ENCODE measurements at regions not wholly inside any gene's neighbourhood (a gene's known extent, or its start where the extent isn't known, plus 50 kb on each side); places are given as distances from the start of the nearest gene placed in this dataset.

DNA sequence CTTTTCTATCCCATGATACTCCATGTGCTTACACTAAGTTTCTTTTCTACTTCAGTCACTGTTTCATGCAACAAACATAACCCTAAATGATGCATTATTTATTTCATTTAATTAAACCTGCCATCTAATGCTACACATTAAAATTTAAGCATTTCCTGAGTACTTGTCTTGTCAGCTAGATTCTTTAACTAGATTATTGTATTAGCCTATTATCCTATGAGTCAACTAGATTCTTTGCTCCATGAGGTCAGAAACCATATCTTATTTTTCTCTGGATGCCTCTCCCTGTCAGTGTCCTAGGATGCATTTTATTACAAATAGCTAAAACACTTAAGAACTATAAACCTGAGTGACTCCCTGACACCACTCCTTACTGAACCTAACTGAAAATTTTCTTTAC, 652.4 kb downstream of the SLC4A3 start:
- DNase-seq (ENCODE audit: low spot score) = no peak

DNA sequence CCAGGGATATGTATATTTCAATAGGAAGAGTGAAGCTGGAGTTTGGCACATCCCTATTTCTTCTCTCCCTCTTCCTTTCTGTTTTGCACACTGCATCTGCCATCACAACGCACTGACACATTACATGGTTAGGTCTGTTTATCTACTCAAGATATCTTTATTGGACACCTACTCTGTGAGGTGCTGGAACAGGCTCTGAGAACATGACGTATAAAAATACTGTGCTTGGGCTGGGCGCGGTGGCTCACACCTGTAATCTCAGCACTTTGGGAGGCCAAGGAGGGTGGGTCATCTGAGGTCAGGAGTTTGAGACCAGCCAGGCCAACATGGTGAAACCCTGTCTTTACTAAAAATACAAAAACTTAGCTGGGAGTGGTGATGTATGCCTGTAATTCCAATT, 653.3 kb downstream of the SLC4A3 start:
- DNase-seq (ENCODE audit: low spot score) = no peak

DNA sequence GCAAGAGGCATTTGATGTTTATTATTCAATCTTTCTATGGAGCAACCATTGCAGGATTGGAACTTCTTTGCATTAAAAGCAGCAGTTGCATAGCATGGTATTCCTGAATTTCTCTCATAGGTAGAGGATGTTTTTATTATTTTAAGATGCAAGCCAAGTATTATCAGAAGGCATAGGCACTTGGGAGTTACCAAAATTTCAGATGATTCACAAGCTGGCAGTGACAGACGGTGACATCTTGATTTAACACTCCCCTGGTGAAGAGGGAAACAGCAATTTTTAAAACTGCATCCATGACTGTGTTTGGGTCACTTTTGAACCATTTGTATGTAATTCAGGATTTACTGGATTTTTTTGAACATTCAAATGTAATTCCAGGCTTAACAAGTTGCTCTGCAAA, 654.3 kb downstream of the SLC4A3 start:
- no peak for DNase-seq (ENCODE audit: low spot score)

DNA sequence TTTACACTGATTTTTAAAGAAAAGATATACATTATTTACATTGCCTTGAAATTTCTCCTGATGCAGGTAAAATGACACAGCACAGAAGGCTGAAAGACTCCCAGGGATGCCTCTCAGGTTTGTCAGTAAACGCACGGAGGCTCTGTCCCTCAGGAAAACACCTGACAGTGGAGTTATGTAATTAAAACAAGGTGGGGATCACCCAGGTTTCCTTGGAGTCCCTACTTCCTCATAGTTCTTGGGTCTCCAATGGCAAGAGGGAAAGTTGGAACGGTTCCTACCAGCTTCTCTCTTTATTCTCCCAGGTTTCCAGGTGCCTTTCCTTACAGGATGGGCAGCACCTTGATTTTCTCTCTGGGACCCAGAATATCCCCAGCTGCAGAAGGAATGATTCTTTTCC, 654.8 kb downstream of the SLC4A3 start:
- no peak for DNase-seq (ENCODE audit: low spot score)

DNA sequence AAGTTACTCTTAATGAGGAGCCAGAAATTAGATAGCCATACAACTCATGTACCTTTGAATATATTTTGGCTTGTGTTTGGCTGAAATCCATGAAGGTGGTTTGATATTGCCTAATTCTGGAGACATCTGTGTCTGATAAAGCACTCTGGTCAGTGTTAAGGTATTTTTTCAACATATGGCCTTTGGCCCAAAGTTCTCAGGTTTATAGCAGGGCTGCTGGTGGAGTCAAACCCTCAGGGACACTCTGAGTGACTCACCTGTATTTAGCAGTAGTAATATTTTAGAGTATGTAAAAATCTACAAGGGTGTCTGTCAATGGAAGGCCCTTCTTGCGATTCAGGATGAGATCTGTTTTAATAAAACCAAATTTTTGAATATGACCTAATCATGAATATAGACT, 666.5 kb downstream of the SLC4A3 start:
- DNase-seq (ENCODE audit: low spot score) = no peak

DNA sequence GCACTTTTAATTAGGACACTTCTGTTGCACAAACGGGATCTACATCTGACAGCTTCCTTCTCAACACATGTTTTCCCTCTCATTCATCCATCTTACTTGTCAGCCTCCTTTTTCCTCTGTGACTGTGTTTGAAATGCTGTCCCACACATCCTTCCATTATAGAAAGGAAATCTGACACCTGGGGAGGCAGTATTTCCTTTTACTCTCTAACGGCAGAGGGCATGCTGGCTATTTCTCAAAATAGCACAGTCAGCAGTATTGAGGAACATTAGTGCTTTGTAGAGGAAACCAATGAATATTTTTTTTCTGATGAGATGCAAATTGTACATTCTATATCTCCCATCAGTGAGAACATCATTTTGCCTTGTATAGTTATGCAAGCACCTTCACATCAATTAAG, 668.7 kb downstream of the SLC4A3 start:
- DNase-seq (ENCODE audit: low spot score) = no peak

DNA sequence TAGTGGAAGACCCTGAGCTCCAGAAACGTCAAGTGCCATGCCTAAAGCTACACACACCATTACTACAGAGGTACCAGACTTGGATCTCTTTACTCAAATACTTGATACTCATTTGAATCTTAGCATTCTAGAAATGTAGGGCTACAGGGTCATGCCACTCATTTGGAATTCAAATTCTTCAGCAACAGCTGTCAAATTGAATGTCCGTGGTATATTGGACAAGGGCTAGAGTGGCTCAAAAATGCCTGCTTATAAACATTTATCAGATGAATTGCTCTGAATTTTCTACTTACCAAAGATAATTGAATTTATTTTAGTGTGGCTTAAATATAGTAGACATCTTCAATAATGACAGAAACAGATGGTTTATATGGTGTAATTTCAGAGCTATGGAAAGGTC, 669.7 kb downstream of the SLC4A3 start:
- DNase-seq (ENCODE audit: low spot score) = no peak

DNA sequence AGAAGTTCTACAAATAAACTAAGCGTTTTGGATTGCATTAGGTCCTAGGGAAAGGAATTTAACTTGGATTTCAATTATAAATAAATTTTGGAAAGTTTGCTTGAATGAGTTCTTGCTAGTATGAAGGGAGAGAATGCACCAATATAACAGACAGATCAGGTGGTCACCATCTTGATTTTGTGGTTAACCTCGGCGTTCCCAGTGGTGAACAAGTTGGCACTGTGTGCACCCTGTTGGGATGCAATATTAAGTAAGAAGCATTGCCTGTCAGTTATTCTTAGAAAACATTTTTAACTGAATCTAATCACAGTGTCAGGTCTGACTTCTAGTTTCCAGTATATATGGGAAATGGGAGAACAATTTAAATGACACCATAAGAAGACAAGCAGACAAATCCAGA, 673.4 kb downstream of the SLC4A3 start:
- no peak for DNase-seq (ENCODE audit: low spot score)

DNA sequence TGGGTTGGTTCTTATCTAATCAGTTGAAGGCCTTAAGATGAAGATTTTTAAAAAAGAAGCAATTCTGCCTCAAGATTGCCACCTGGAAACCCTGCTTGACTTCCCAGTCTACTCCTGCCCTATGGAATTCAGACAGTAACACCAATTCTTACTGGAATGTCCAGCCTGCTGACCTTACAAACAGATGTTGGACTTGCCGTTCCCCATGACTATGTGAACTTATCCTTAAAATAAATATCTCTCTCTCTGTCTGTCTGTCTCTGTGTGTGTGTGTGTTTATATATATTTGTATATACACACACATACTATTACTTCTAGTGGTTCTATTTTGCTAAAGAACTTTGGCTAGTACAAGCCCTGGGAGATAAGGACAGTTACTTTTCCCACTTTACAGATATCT, 675.3 kb downstream of the SLC4A3 start:
- DNase-seq (ENCODE audit: low spot score) = no peak

DNA sequence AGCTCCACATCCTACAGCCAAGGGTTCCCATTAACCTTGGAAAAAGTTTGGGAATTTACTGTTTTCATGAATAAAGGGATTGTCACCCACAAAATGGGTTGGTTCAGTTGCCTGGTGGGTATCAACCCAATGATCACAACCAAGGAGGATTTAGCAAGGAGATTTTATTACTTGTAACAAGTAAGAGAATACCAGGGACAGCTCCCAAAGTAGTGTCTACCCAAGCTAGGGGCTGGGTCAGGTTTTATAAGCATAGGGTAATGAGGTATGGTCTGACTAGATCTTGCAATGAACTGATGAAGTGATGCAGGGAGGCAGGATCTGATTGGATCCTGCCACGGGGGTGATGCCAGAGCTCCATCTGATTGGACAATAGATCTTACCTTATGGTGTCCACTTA, 681.8 kb downstream of the SLC4A3 start:
- no peak for DNase-seq (ENCODE audit: low spot score)

DNA sequence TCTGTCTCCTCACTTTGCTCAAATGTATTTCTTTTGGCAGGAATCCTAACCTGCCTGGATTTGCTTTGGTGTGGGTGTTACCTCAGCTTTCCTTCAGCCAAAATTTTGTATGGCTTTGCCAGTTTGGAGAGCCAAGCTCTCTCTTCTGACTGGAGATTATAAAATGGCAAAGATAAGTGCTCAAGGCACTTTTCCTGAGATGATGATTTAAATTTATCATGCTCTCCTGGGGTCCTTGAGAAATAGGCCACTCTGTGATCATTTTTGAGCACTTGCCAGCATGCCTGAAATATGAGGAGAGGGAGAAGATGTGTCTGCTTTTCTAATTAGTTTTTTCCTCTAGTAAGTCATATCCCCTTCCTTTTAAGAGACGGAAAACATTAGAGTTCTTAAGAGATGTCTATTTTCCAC, 683.0 kb downstream of the SLC4A3 start:
- no peak for DNase-seq (ENCODE audit: low spot score)

DNA sequence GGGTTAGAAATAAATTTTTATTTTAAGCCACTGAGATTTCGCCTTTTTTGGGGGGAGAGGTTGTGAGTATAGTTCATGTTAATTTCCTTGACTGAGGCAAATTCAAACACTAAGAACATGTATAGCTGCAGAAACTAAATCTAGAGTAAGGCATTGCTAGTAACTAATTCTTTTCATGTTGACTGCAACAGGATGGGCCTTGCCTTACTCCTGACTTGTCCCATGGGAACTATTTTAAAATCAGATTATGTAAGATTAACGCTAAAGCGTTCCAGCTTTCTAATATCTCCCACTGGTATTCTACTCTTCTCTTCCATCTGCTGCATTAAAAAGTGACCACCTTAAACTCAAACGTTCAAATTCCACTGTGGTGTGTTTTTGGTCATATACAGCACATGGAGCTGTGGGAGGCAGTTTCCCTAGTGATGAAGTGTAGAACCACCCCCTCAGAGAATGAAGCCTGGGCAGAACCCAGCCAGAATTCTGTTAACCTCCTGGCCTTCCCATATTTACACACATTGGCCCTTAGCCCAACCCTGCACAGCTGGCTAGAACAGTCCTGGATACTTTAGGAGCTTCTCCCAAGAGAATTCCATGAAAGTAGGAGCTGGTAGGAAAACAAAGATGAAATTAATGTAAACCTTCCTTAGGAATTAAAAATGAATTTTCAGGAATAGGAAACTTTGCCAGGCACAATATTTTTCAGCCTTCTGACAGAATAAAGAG, 687.8 kb downstream of the SLC4A3 start:
- no peak for DNase-seq (ENCODE audit: low spot score)

DNA sequence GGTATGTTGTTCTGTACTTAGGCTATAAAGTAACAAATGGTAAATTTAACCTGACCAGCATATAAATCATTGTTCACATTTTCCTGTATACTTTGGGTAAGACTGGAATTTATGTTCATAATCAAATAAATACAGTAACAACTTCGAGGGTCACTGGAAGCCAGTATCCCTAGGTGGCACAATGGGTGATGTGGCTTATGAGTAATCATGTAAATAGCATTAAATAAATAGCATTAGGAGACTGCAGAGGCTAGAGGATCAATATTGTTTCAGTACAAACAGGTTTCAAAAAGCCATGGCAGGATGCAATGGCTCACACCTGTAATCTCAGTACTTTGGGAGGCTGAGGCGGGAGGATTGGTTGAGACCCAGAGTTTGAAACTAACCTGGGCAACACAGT, 690.6 kb downstream of the SLC4A3 start:
- DNase-seq (ENCODE audit: low spot score) = no peak

DNA sequence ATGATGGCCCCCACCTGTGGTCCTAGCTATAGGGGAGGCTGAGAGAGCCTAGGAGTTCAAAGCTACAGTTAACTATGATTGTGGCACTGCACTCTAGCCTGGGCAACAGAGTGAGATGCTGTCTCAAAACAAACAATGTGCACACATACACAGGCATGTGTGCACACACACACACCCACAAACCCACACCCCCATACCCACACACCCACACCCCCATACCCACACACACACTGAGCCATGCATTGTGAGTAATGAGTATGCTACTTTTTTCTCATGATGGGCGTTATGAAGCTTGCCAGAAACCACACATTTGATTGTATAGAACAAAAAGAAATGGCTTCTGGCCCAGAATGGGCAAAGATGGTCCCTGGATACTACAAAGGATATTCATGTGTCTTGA, 691.1 kb downstream of the SLC4A3 start:
- DNase-seq (ENCODE audit: low spot score) = no peak

DNA sequence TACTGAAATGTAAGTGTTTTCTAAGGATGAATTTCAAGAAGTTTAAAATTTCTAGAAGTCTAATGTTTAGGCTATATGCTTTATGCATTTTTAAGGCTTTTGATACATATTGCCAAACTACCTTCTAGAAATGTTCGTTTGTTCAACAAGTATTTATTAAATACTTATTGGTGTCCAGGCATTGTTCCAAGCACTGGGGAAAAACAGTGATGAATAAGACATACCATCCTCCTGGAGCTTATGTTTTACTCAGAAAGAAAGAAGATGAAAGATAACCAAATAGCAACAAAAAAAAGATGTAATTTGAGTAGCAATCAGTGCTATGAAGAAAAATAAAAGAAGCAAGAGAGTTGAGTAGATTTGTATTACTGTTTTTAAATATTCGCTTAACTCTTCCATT, 692.9 kb downstream of the SLC4A3 start:
- no peak for DNase-seq (ENCODE audit: low spot score)

DNA sequence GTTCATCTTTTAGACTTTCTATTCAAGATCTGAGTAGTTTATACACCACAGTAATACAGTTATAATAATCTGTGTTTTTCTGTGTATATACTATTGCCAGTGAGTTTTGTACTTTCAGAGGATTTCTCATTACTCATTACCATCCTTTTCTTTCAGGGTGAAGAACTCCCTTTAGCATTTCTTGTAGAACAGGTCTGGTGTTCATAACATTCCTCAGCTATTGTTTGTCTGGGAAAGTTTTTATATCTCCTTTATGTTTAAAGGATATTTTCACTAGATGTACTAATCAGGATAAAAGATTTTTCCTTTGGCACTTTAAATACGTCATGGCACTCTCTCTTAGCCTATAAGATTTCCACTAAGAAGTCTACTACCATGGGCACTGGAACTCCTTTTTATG, 705.5 kb downstream of the SLC4A3 start:
- DNase-seq (ENCODE audit: low spot score) = no peak

DNA sequence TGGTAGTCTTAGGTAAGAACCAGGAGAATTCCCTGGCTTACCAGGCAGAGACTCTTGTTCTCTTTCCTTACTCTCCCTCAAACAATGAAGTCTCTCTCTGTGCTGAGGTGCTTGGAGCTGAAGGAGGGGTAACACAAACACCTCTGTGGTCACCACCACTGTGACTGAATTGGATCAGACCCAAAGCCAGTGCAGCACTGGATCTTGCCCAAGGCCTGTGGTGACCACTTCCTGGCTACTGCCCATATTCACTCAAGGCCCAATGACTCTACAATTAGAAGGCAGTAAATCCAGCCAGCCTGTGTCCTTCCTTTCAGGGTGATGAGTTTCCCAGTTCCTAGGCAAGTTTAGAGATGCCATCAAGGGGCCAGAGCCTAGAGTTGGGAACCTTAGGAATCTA, 706.8 kb downstream of the SLC4A3 start:
- no peak for DNase-seq (ENCODE audit: low spot score)

DNA sequence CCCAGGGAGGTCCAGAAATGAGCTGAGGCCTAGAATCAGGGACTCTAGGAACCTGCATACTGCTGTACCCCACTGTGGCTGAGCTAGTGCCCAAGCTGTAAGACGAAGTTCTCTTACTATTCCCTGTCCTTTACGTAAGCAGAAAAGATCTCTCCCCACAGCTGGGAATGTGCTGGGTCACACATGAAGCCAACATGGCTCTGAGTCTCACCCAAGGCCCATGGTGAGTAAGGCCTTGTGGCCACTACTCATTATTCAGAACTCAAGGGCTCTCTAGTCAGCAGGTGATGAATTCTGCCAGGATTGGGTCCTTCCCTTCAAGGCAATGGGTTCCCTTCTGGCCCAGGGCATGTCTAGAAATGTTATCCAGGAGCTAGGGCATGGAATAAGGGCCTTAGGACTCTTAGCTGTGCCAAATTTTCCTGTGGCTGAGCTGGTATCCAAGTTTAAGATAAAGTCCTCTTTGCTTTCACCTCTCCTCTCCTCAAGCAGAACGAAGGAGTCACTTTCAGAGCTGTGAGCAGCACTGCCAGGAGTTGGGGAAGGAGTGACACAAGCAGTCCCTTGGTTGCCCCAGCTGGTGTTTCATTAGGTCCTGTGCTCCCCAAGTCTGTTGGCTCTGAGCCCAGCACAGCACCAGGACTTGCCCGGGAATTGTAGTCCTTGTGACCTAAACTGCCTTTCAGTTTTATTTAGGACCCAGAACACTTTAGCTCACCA, 707.6 kb downstream of the SLC4A3 start:
- no peak for DNase-seq (ENCODE audit: low spot score)

DNA sequence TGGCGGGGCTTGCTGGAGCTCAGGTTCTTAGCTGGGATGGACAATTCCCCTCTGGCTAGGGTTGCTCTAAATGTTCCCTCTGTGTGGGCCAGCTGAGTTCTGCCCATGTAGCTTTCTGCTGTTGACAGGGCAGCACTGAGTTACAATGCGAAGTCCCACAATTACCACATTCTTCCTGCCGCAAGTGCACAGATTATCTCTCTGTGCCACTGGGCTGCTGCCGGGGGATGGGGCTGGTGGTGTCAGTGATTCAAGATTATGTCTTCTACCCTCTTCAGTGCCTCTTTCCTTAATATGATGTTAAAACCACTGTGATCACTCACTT, 708.1 kb downstream of the SLC4A3 start:
- DNase-seq (ENCODE audit: low spot score) = no peak

DNA sequence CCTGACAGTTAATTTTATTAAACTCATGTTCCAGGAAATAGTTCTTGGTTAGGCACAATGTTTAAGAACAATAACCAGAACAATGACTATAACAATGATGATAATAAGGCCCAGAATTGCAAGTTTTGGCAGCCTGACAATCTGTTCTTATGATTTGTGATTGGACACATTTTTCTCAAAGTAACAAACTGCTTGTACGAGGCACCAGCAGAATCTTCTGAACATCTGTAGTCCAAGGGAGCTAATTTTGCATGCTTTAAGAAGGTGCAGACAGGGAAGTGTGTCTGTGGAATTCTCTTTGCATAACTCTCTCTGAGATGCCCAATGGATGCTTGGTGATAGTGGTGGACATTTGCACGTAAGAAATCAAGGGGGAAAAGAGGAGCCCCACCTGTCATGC, 709.3 kb downstream of the SLC4A3 start:
- DNase-seq (ENCODE audit: low spot score) = no peak

DNA sequence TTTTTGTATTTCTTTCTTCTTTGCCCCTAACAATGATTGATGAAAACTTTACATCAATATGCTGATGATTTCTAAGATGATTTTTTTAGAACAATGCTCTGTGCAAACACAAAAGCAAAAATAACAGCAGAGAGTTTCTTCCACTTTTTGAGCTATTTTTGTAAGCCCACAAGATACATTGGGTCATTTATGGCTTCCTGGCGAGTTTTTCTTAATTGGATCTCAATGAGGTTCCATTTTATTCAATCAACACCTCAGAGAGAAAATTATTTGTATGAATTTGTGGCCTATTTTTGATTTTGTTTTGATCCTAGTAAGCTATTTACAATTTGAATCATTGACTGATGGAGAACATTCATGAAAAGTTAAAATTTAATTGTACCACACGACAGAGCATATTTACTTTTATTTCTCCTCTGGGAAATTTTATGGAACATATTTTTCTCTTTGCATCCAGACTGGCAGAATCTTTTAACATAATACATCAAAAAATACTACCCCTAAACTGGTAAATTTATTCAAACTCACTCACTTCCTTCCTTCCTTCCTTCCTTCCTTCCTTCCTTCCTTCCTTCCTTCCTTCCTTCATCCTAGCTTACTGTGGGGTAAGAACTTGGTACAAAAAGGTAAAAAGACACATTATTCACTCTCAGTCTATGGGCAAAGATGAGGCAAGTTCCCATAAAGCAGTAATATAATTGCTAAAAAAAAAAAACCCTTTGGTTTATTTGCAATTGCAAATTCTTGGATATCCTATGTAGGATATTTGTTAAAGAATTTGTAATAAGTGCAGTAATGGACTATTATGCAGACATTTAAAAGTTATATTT, 710.4 kb downstream of the SLC4A3 start:
- no peak for DNase-seq (ENCODE audit: low spot score)

DNA sequence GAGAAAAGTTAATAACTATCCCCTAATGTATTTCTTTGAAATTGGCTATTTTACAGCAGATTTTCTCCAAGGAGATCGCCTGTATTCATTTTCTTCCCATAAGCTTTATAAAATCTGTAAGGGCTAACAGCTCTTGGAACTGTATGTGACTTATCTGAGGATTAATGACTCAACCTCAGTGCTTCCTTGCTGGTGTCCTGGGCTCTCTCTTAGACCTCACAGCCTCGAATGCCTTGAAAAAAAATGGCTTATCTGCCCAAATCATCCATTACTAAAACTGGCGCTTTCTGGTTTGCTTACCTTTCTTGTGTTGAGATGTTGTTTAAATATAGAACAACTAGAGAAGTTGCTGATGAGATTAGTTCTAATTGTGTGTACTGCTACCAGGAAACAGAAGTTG, 713.6 kb downstream of the SLC4A3 start:
- no peak for DNase-seq (ENCODE audit: low spot score)

DNA sequence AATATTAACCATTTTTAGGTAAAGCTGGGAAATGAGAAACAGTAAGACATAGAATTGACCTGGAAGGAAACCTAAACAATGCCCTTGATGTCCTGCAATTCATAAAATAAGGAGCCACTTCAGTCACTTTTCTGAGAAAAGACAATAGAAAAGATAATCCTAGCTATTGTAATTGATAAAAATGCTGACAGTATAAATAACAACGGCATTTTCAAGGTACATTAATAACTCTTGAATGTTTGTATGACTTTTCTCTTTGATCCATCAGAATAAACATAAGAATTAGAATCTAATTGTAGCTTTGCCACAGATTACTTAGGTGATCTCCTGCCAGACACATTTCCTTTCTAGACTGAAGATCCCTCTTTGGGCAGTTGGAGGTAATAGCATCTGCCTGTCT, 719.5 kb downstream of the SLC4A3 start:
- no peak for DNase-seq (ENCODE audit: low spot score)
